ENCODE measurements at regions not wholly inside any gene's neighbourhood (a gene's known extent, or its start where the extent isn't known, plus 50 kb on each side); places are given as distances from the start of the nearest gene placed in this dataset.
"Not testable (repeated sequence)": the region's sequence is repeated elsewhere in the genome, so short reads cannot be mapped to it uniquely, and the experiment has no call there.

- ChIA-PET POLR2A (no interaction called here), CTCF (no interaction called here)
- TF ChIP-seq ZNF621 (tag by site-specific recombination; IDR thresholded peaks at IDR 0.05) (no peak), ZBTB48 (tag by site-specific recombination; IDR thresholded peaks at IDR 0.05) (no peak), ZNF510 (tag by site-specific recombination; IDR thresholded peaks at IDR 0.05; ENCODE audit: insufficient replicate concordance) (no peak), ZNF555 (tag by site-specific recombination; conservative IDR thresholded peaks at IDR 0.05) (no peak), ZNF514 (tag by site-specific recombination; IDR thresholded peaks at IDR 0.05) (no peak), ZNF155 (tag by site-specific recombination; IDR thresholded peaks at IDR 0.05) (no peak), ZNF654 (tag by site-specific recombination; IDR thresholded peaks at IDR 0.05; ENCODE audit: low read depth) (no peak), HOXD13 (CRISPR knock-in tag; IDR thresholded peaks at IDR 0.05; ENCODE audit: borderline replicate concordance) (no peak), ZNF10 (tag by site-specific recombination; IDR thresholded peaks at IDR 0.05) (no peak), ZNF529 (tag by site-specific recombination; IDR thresholded peaks at IDR 0.05; ENCODE audit: insufficient replicate concordance) (no peak), ZNF146 (tag by site-specific recombination; IDR thresholded peaks at IDR 0.05) (no peak), ZNF18 (tag by site-specific recombination; IDR thresholded peaks at IDR 0.05) (no peak), OVOL3 (tag by site-specific recombination; IDR thresholded peaks at IDR 0.05) (no peak), ZNF19 (tag by site-specific recombination; IDR thresholded peaks at IDR 0.05; ENCODE audit: low read depth) (no peak), ZNF324 (tag by site-specific recombination; IDR thresholded peaks at IDR 0.05) (no peak), ZNF24 (tag by site-specific recombination; IDR thresholded peaks at IDR 0.05) (no peak), WT1 (tag by site-specific recombination; IDR thresholded peaks at IDR 0.05) (no peak), INSM2 (tag by site-specific recombination; IDR thresholded peaks at IDR 0.05) (no peak), HOXC10 (CRISPR knock-in tag; IDR thresholded peaks at IDR 0.05) (no peak)
- no peaks in the 10 kb centered on the region for H3K9me3 ChIP-seq (ENCODE audit: control insufficient read depth, insufficient read depth, low read depth, low read length)
- H3K36me3 ChIP-seq (ENCODE audit: control insufficient read depth in 2 of 2, insufficient read depth in 1 of 2, low read length in 2 of 2): no peaks in the 10 kb centered on the region
- no peak overlapping the region for H3K4me3 ChIP-seq (ENCODE audit: low read depth, low read length)
- no peak overlapping the region for H3K27ac ChIP-seq (ENCODE audit: extremely low read depth, low read depth, low read length)
- no peaks in the 10 kb centered on the region for H3K4me1 ChIP-seq (ENCODE audit: control insufficient read depth, insufficient read depth, low read length)
Measured at GRCh38 chr7:68250143-68250542, 1253.5 kb downstream of the TYW1 start.

GRCh38 chr7:68254815-68255214 lies 1258.2 kb downstream of the TYW1 start:
- H3K27ac ChIP-seq (ENCODE audit: extremely low read depth, low read depth, low read length); H3K36me3 ChIP-seq (ENCODE audit: control insufficient read depth in 2 of 2, insufficient read depth in 1 of 2, low read length in 2 of 2); CTCF ChIA-PET; H3K9me3 ChIP-seq (ENCODE audit: control insufficient read depth, insufficient read depth, low read depth, low read length); H3K4me1 ChIP-seq (ENCODE audit: control insufficient read depth, insufficient read depth, low read length); H3K4me3 ChIP-seq (ENCODE audit: low read depth, low read length); POLR2A ChIA-PET: not testable (repeated sequence)
- 0 out of 2 replicates have a peak, but pooled peaks have one; percentile 9 for TF ChIP-seq ZNF366 (tag by site-specific recombination; conservative IDR thresholded peaks at IDR 0.05)

- no peaks in the 10 kb centered on the region for H3K9me3 ChIP-seq (ENCODE audit: control insufficient read depth, insufficient read depth, low read depth, low read length)
- H3K4me3 ChIP-seq (ENCODE audit: low read depth, low read length): no peak overlapping the region
- H3K4me1 ChIP-seq (ENCODE audit: control insufficient read depth, insufficient read depth, low read length): no peaks in the 10 kb centered on the region
- H3K36me3 ChIP-seq (ENCODE audit: control insufficient read depth in 2 of 2, insufficient read depth in 1 of 2, low read length in 2 of 2): no peaks in the 10 kb centered on the region
- no peak for TF ChIP-seq ZNF148 (tag by site-specific recombination; IDR thresholded peaks at IDR 0.05; ENCODE audit: borderline replicate concordance)
- TF ChIP-seq ZBTB7A (tag by site-specific recombination; IDR thresholded peaks at IDR 0.05; ENCODE audit: low read depth): no peak
- no peak for TF ChIP-seq ZBTB49 (tag by site-specific recombination; IDR thresholded peaks at IDR 0.05; ENCODE audit: low read depth)
- TF ChIP-seq ZNF501 (tag by site-specific recombination; IDR thresholded peaks at IDR 0.05): no peak
- TF ChIP-seq ZNF169 (tag by site-specific recombination; IDR thresholded peaks at IDR 0.05): no peak
- TF ChIP-seq ZNF521 (tag by site-specific recombination; IDR thresholded peaks at IDR 0.05): no peak
- TF ChIP-seq ZBTB17 (tag by site-specific recombination; IDR thresholded peaks at IDR 0.05): no peak
- ChIA-PET POLR2A (interaction anchor here (0.6 kb wide), 1 partner anchor 249 kb away, joined by 7 read pairs; no protein-coding TSS in a partner anchor), CTCF (no interaction called here)
- no peak overlapping the region for H3K27ac ChIP-seq (ENCODE audit: extremely low read depth, low read depth, low read length)
Measured at GRCh38 chr7:68256295-68256694, 1259.7 kb downstream of the TYW1 start.

Measured in HEK293 (cell line).